ENCODE measurements at regions not wholly inside any gene's neighbourhood (a gene's known extent, or its start where the extent isn't known, plus 50 kb on each side); places are given as distances from the start of the nearest gene placed in this dataset.

DNA sequence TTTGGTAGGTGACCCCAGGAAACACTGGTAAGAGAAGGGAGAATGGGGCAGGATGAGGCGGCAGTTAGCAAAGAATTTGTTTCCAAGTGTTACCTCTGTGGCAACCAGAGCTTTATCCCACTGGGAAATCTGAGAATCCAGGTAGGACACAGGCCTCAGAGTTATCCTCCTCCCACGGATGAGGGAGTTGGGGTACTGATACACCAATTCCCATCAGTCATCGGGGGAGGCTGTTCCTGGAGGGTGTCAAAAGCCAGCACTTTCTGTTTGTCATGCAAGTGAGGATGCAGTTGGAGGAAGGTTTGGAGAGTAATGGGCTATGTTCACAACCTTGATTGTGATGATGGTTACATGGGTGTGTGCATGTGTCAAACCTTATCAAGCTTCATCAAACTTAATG, 221.2 kb upstream of the SFSWAP start:
- POLR2A ChIA-PET: no interaction called here

DNA sequence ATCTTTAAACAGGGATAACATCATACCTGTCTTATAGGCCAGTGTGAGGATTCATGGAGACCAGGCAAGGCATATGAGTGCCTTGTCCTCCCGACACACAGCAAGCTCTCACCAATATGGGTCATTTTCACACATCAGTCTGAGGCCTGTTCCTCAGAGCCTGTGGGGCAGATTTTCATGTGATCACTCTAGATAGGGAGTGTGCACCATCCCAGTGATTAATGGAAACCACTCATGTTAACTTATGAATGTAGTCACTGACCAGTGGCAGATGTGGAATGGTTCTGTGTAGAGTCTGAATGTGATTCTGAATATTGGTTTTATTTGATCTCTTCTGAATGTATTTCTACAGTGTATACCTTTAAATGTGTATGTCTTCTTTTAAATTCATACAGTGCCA, 219.7 kb upstream of the SFSWAP start:
- no peak overlapping the region for H3K4me3 ChIP-seq (ENCODE audit: low read depth, low read length)
- TF ChIP-seq, protein P1, sequence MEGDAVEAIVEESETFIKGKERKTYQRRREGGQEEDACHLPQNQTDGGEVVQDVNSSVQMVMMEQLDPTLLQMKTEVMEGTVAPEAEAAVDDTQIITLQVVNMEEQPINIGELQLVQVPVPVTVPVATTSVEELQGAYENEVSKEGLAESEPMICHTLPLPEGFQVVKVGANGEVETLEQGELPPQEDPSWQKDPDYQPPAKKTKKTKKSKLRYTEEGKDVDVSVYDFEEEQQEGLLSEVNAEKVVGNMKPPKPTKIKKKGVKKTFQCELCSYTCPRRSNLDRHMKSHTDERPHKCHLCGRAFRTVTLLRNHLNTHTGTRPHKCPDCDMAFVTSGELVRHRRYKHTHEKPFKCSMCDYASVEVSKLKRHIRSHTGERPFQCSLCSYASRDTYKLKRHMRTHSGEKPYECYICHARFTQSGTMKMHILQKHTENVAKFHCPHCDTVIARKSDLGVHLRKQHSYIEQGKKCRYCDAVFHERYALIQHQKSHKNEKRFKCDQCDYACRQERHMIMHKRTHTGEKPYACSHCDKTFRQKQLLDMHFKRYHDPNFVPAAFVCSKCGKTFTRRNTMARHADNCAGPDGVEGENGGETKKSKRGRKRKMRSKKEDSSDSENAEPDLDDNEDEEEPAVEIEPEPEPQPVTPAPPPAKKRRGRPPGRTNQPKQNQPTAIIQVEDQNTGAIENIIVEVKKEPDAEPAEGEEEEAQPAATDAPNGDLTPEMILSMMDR (IDR thresholded peaks at IDR 0.05; ENCODE audit: insufficient read depth, low read depth, low read length): no peak
- no peak for DNase-seq (ENCODE audit: low read depth)
- ChIA-PET POLR2A (no interaction called here), CTCF (no interaction called here)
- H3K27me3 ChIP-seq (ENCODE audit: control insufficient read depth, insufficient read depth, low read length): no peaks in the 10 kb centered on the region
- H3K36me3 ChIP-seq (ENCODE audit: control insufficient read depth, insufficient read depth, low read length): no peaks in the 10 kb centered on the region

More for the DNA sequence above, 221.2 kb upstream of the SFSWAP start:
- no peaks in the 10 kb centered on the region for H3K36me3 ChIP-seq (ENCODE audit: control insufficient read depth, insufficient read depth, low read length)
- TF ChIP-seq, protein P1 (IDR thresholded peaks at IDR 0.05; ENCODE audit: insufficient read depth, low read depth, low read length): no peak
- H3K27me3 ChIP-seq (ENCODE audit: control insufficient read depth, insufficient read depth, low read length): no peaks in the 10 kb centered on the region
- CTCF ChIA-PET: no interaction called here
- no peak overlapping the region for H3K4me3 ChIP-seq (ENCODE audit: low read depth, low read length)
- no peak for DNase-seq (ENCODE audit: low read depth)

DNA sequence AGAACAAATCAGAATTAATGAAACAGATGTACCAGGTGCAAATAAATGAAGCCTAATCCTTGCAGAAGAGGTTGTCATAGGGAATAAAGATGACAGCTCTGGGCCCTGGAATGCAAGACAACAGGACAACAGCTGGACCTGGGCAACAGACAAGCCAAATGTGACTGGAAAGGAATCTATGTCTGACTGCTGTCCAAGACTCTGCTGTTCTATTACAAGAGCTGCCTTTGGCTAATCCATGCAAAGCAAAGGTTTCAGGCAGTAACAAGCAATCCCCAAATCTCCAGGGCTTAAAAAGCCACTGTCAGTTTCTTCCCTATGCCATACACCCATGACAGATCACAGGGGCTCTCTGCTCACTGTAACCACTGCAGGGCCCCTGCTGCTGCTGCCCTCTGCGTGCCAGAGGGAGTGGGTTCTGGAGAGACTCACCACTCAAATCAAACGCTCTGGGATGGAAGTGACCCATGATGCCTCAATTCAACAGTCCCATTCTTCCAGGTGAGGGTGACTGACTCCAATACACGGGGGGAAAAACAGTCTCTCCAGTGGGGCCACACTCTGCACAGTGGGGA, 218.9 kb upstream of the SFSWAP start:
- POLR2A ChIA-PET: no interaction called here
- no peak for DNase-seq (ENCODE audit: low read depth)
- H3K4me3 ChIP-seq (ENCODE audit: low read depth, low read length): no peak overlapping the region
- CTCF ChIA-PET: no interaction called here
- H3K36me3 ChIP-seq (ENCODE audit: control insufficient read depth, insufficient read depth, low read length): no peaks in the 10 kb centered on the region
- TF ChIP-seq, protein P1 (IDR thresholded peaks at IDR 0.05; ENCODE audit: insufficient read depth, low read depth, low read length): no peak
- H3K27me3 ChIP-seq (ENCODE audit: control insufficient read depth, insufficient read depth, low read length): no peaks in the 10 kb centered on the region

DNA sequence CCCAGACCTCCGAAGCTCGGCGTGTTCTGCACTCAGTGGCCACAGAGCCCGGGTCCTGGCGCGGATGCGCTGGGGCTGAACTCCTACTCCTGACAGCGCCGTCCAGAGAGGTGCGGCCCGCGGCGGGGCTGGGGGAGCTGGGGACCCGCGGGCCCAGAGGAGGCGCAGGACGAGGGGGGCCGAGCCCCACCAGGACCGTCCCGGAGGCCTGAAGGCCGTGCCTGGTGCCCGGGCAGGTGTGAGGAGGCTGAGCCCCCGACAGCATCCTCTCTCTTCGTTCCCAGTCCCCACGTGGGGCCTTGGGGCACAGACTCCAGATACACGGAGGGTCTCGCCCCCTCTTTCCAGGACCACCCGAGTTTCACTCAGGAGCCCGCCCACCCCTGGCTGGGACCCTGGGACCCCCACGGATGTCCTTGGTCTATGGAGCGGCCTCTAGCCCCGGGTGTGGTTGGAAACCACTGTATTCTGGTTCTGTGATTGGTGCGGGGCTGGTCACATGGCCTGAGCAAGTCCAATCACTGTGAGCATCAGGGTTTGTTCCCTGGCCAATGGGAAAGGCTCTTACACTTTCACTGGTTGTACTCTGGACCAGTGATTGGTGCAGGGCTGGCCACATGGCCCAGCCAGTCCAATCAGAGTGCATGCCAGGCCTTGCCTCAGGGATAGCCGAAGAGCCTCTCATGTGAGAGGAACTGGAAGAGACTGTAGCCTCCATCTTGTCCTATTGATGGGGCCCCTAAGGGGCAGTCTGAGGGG, 217.6 kb upstream of the SFSWAP start:
- ChIA-PET CTCF (no interaction called here), POLR2A (no interaction called here)

DNA sequence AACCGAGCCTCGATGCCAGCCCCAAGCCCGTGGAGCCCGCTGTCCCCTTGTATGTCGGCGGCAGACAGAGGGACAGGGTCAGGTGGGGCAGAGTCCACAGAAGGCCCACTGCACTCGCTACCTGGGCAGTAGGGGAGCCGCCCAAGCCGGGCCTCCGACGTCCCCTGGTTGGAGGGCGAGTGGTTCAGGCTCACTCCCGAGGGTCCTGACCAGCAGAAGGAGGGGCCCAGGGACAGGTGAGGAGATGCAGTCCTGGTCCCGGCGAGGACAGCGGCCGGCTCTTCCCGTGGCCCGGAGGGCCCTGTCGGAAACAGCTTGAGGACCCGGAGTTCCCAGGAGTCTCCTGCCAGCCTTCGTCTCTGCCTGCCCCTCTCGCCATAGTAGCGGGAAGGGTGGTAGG, 216.7 kb upstream of the SFSWAP start:
- TF ChIP-seq, protein P1 (IDR thresholded peaks at IDR 0.05; ENCODE audit: insufficient read depth, low read depth, low read length): no peak
- Histone ChIP-seq H3K27me3 (ENCODE audit: control insufficient read depth, insufficient read depth, low read length) (no peaks in the 10 kb centered on the region), H3K36me3 (ENCODE audit: control insufficient read depth, insufficient read depth, low read length) (no peaks in the 10 kb centered on the region), H3K4me3 (ENCODE audit: low read depth, low read length) (no peak overlapping the region)
- ChIA-PET CTCF (no interaction called here), POLR2A (no interaction called here)
- DNase-seq (ENCODE audit: low read depth): no peak

More for the DNA sequence above, 217.6 kb upstream of the SFSWAP start:
- Histone ChIP-seq H3K4me3 (ENCODE audit: low read depth, low read length) (no peak overlapping the region), H3K36me3 (ENCODE audit: control insufficient read depth, insufficient read depth, low read length) (no peaks in the 10 kb centered on the region), H3K27me3 (ENCODE audit: control insufficient read depth, insufficient read depth, low read length) (no peaks in the 10 kb centered on the region)
- TF ChIP-seq, protein P1 (IDR thresholded peaks at IDR 0.05; ENCODE audit: insufficient read depth, low read depth, low read length): no peak
- DNase-seq (ENCODE audit: low read depth): no peak
